ENCODE measurements at regions not wholly inside any gene's neighbourhood (a gene's known extent, or its start where the extent isn't known, plus 50 kb on each side); places are given as distances from the start of the nearest gene placed in this dataset.

DNA sequence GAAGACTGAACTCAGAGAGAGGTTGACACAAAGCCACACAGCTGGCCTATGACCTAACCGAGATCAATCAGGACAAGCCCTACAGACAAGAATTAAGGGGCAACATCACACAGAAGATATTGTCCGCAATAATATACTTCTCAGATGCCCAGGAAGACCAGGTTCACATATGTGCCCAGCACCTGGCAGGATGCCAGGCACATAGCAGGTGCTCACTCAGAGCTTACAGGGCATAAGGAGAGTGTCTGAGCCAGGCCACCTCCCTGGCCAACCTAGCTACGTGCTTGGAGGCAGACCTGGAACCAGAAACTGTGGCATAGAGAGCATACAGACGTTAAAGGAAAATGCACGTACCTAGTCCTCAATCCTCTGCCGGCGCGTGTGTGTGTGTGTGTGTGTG is 87.0 kb upstream of the LRFN2 start:
- Histone ChIP-seq H3K4me2 (ENCODE audit: control insufficient read depth, extremely low read depth, insufficient read depth, low read depth, low read length) (no peak overlapping the region), H4K20me1 (ENCODE audit: control insufficient read depth, extremely low read depth, insufficient read depth, low read length) (no peaks in the 10 kb centered on the region), H3K27me3 (ENCODE audit: control insufficient read depth, extremely low read depth, insufficient read depth, low read length) (no peaks in the 10 kb centered on the region), H3K4me1 (ENCODE audit: control insufficient read depth, extremely low read depth, insufficient read depth, low read length) (no peaks in the 10 kb centered on the region), H3K9me1 (ENCODE audit: control insufficient read depth, extremely low read depth, insufficient read depth, low read length) (no peaks in the 10 kb centered on the region), H3K27ac (ENCODE audit: control insufficient read depth, insufficient read depth, low read length) (no peak overlapping the region), H3K9ac (ENCODE audit: control insufficient read depth, extremely low read depth, insufficient read depth, low read length) (no peak overlapping the region), H3K9me3 (ENCODE audit: control insufficient read depth, low read depth, low read length) (no peaks in the 10 kb centered on the region), H3K36me3 (ENCODE audit: control insufficient read depth in 2 of 2, extremely low read depth in 1 of 2, insufficient read depth in 2 of 2, low read length in 2 of 2) (no peaks in the 10 kb centered on the region), H3K4me3 (ENCODE audit: control insufficient read depth in 2 of 3, extremely low read depth in 1 of 3, insufficient read depth in 2 of 3, low read depth in 1 of 3, low read length in 3 of 3) (no peak overlapping the region), H2AFZ (ENCODE audit: control insufficient read depth, low read length) (no peak overlapping the region), H3K79me2 (ENCODE audit: control insufficient read depth, insufficient read depth, low read length) (no peaks in the 10 kb centered on the region)
- no peak for FAIRE-seq
- TF ChIP-seq, protein P1, sequence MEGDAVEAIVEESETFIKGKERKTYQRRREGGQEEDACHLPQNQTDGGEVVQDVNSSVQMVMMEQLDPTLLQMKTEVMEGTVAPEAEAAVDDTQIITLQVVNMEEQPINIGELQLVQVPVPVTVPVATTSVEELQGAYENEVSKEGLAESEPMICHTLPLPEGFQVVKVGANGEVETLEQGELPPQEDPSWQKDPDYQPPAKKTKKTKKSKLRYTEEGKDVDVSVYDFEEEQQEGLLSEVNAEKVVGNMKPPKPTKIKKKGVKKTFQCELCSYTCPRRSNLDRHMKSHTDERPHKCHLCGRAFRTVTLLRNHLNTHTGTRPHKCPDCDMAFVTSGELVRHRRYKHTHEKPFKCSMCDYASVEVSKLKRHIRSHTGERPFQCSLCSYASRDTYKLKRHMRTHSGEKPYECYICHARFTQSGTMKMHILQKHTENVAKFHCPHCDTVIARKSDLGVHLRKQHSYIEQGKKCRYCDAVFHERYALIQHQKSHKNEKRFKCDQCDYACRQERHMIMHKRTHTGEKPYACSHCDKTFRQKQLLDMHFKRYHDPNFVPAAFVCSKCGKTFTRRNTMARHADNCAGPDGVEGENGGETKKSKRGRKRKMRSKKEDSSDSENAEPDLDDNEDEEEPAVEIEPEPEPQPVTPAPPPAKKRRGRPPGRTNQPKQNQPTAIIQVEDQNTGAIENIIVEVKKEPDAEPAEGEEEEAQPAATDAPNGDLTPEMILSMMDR (optimal IDR thresholded peaks at IDR 0.05 in 1 of 3, IDR thresholded peaks at IDR 0.05 in 1 of 3, conservative IDR thresholded peaks at IDR 0.05 in 1 of 3; ENCODE audit: extremely low read depth in 1 of 3, insufficient read depth in 2 of 3, low read length in 3 of 3), result no peak
- no peak for TF ChIP-seq EZH2 (IDR thresholded peaks at IDR 0.05; ENCODE audit: low read length)
- dilution Hi-C loops (cut with MboI; ENCODE audit: extremely low pct_ligation_motif_present, low sequenced_read_pairs), result no loop called here
- DNase-seq (ENCODE audit: low read depth, low spot score), result no peak

DNA sequence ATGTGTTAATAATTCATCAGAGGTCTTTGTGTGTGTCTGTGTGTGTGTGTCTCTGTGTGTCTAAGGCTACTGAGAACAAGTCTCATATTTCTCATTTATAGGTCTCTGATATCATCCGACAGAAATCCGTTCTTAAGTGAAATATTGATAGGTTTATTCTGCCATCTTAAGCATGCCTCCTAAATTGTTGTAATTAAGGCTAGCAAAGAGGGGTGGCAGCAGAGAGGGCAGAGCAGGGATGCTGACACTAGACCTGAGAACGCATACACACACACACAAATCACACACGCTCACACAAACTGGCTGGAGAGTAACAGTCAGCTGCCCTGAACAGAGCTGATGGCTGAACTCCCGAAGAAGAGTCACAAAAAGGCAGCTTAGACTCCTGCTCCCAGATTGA is 84.9 kb upstream of the LRFN2 start:
- Histone ChIP-seq H4K20me1 (ENCODE audit: control insufficient read depth, extremely low read depth, insufficient read depth, low read length) (no peaks in the 10 kb centered on the region), H3K9me1 (ENCODE audit: control insufficient read depth, extremely low read depth, insufficient read depth, low read length) (no peaks in the 10 kb centered on the region), H2AFZ (ENCODE audit: control insufficient read depth, low read length) (no peak overlapping the region), H3K9me3 (ENCODE audit: control insufficient read depth, low read depth, low read length) (no peaks in the 10 kb centered on the region), H3K79me2 (ENCODE audit: control insufficient read depth, insufficient read depth, low read length) (no peaks in the 10 kb centered on the region), H3K4me3 (ENCODE audit: control insufficient read depth in 2 of 3, extremely low read depth in 1 of 3, insufficient read depth in 2 of 3, low read depth in 1 of 3, low read length in 3 of 3) (no peak overlapping the region), H3K9ac (ENCODE audit: control insufficient read depth, extremely low read depth, insufficient read depth, low read length) (no peak overlapping the region), H3K36me3 (ENCODE audit: control insufficient read depth in 2 of 2, extremely low read depth in 1 of 2, insufficient read depth in 2 of 2, low read length in 2 of 2) (no peaks in the 10 kb centered on the region), H3K27me3 (ENCODE audit: control insufficient read depth, extremely low read depth, insufficient read depth, low read length) (no peaks in the 10 kb centered on the region), H3K4me1 (ENCODE audit: control insufficient read depth, extremely low read depth, insufficient read depth, low read length) (no peaks in the 10 kb centered on the region), H3K4me2 (ENCODE audit: control insufficient read depth, extremely low read depth, insufficient read depth, low read depth, low read length) (no peak overlapping the region), H3K27ac (ENCODE audit: control insufficient read depth, insufficient read depth, low read length) (no peak overlapping the region)
- DNase-seq (ENCODE audit: low read depth, low spot score) (no peak), FAIRE-seq (no peak)
- TF ChIP-seq, protein P1 (optimal IDR thresholded peaks at IDR 0.05 in 1 of 3, IDR thresholded peaks at IDR 0.05 in 1 of 3, conservative IDR thresholded peaks at IDR 0.05 in 1 of 3; ENCODE audit: extremely low read depth in 1 of 3, insufficient read depth in 2 of 3, low read length in 3 of 3), result peak in 1 of 3 experiments; percentile 12
- TF ChIP-seq EZH2 (IDR thresholded peaks at IDR 0.05; ENCODE audit: low read length), result no peak
- dilution Hi-C loops (cut with MboI; ENCODE audit: extremely low pct_ligation_motif_present, low sequenced_read_pairs), result no loop called here
